ENCODE measurements at regions not wholly inside any gene's neighbourhood (a gene's known extent, or its start where the extent isn't known, plus 50 kb on each side); places are given as distances from the start of the nearest gene placed in this dataset.

- no peak for DNase-seq
Observed at GRCh38 chr20:39851459-39851858, 837.6 kb downstream of the MAFB start.

- no peak for DNase-seq
Observed at GRCh38 chr20:39850821-39851330, 838.2 kb downstream of the MAFB start.

GRCh38 chr20:39850246-39850645, 838.8 kb downstream of the MAFB start:
- DNase-seq = no peak

DNA sequence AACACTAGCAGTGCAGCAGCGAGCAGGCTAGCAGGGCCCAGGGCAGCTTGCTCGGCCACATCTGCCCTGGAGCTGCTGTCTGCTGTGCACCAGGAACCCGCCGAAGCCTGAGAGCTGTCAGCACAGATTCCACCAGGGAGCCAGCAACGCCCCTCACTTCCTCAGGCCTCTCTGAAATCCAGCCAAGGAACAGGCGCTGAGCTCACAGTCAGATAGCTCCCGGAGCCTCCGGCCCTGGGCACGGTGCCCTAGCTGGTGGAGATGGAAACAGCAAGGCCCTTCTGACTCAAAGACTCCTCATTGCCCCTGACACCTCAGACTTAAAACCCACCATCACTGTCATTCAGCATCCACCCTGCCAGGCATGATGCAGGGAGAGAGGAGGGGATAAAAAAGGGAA, 839.4 kb downstream of the MAFB start:
- DNase-seq = no peak

GRCh38 chr20:39849171-39849570, 839.9 kb downstream of the MAFB start:
- no peak for DNase-seq

DNA sequence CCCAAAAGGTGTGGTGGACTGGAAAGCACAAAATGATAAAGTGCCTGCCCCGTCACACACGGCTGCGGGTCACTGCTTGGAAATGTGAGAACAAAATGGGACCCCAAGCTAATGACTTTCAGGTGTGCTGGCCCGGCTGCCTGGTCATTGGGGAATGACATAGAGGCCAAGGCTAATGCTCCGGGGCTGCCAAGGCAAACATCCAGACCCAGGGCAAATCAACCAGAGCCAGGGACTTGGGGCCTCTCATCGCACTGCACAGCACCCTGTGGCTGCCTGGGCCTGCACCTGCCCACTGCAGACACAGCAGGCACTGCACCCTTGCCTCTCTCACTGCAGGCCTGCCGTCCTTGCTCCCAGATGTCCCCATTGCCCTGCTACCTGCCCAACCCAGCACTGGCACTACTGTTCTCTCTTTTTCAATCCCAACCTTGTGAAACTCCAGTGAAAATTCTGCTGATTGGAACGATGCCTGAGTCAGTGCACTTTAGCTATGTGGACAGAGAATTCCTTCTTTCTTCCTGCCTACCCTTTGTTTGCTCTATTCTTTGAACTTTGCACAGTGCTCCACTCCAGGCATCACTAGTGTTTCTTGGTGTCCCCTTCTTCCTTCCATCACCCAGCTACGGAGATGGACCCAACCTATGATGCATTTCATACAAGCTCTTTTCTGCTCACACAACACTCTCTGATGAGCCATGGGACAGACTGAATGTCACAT, 849.5 kb downstream of the MAFB start:
- DNase-seq = no peak

- no peak for DNase-seq
Observed at GRCh38 chr20:39837561-39837960, 851.5 kb downstream of the MAFB start.

- no peak for DNase-seq
Observed at GRCh38 chr20:39835130-39835842, 853.8 kb downstream of the MAFB start.

DNA sequence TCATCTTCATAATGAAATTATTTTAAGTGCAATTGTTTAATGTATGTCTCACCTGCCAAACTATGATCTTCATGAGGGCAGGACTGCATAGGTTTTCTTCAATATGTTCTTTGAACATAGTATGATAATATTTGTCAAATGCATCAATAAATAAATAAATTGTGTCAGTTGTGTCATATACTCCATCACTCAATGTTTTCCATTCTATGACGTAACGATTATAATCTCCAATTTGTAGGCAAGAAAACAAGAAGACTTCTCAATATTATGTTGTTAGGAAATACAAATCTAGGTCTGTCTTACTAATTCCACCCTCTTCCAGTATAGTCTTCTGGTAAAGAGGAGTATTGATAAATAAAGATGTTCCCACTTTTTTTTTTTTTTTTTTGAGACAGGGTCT, 858.1 kb downstream of the MAFB start:
- DNase-seq = no peak

GRCh38 chr20:39829661-39830060, 859.4 kb downstream of the MAFB start:
- no peak for DNase-seq

DNA sequence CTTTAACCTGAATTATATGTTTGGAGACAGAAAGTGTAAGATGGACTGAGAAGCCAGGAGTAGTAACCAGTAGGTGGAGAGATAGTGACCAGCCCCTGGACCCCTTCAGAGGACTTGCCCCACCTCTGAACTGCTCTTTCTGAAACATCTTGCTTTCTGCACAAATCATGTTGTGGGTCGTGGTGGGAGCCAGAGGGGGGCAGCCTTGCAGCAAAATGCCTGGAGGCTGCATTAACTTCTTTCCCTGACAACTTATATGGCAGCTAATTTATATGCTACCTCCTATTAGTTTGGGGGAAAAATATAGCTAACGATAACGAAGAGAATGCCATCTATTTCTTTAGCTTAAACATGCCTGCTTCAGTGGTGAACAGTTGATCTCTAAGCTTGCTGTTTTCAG, 859.8 kb downstream of the MAFB start:
- DNase-seq = no peak

GRCh38 chr20:39825950-39826349, 863.1 kb downstream of the MAFB start:
- no peak for DNase-seq

GRCh38 chr20:39825524-39825923, 863.4 kb downstream of the DHX35 start:
- DNase-seq = no peak

GRCh38 chr20:39823224-39823623, 861.1 kb downstream of the DHX35 start:
- no peak for DNase-seq

GRCh38 chr20:39822667-39823066, 860.5 kb downstream of the DHX35 start:
- no peak for DNase-seq

DNA sequence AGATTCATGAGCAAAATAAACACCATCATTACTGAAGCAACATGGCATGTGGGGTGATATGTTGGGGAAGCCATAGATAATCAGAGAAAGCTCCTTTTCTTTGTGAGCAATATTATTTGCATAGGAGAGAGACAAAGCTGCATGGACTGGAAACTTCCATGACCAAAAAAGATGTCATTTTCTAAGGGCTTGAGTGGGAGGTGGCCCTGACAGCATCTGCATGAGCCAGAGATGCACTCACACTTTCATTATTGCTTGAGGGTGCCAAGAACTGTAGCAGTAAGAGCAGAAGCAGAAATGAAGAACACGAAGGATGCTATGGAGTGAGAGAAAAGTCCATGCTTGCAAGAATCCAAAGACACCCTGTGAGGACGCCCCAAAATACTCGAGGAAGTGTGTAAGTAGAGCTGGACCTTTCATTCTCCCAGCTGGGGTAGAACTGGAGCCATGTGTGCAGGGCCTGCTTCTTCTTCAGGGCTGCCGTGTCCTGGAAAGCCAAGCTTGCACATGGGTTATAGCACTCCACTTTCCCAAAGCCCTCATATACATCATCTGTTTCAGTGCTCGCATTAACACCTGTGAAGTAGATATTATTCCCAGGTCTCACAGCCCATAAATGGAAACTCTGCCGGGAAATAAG, 851.2 kb downstream of the DHX35 start:
- DNase-seq = no peak

DNA sequence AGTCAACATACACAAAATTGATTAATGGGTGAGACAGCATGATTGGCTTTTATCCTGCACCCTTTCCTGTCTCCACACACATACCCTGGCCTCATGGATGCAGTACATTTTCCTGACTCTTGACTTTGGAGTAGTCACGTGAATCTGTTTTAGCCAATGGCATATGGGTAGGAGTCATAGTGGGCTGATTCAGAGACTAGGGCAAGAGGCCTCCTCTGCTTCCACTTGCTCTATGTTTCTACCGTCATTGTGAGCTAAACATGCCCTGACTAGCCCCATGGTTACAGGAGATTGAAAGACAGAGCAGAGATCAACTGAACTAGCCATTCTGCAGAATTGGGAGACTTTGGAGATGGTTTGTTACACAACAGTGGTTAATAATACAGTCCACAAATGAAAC, 850.0 kb downstream of the DHX35 start:
- DNase-seq = no peak

DNA sequence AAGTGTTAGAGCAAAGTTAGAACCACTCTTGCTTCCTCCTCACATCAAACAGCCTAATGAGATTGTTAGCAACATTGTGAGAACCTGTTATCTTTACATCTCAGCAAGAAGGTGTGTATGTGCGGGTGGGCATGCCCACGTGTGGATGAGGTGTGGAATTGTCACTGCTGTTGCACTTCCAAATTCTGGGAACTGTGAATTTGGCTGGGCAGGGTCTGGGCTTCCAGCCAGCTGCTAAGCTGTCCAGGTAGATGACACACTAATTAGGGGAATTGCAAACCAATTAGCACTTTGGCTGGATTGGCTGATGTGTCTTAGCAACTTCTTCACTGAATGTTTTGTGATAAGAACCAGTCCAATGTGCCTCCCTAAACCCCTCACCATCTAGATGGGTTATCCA, 848.2 kb downstream of the DHX35 start:
- DNase-seq = no peak

GRCh38 chr20:39808613-39809012, 846.5 kb downstream of the DHX35 start:
- DNase-seq = no peak

- DNase-seq = no peak
Observed at GRCh38 chr20:39800548-39800947, 838.4 kb downstream of the DHX35 start.

GRCh38 chr20:39800111-39800510, 838.0 kb downstream of the DHX35 start:
- no peak for DNase-seq

GRCh38 chr20:39799366-39799965, 837.3 kb downstream of the DHX35 start:
- DNase-seq = no peak

All from activated CD4-positive, alpha-beta T cell treated with anti-CD3 and anti-CD28 coated beads, Interleukin-2, amount 50 U/mL, for 4 hours (primary cell).